HEK293 (cell line): ENCODE measurements at regions not wholly inside any gene's neighbourhood (a gene's known extent, or its start where the extent isn't known, plus 50 kb on each side); places are given as distances from the start of the nearest gene placed in this dataset.

Experiments used
- CTCF ChIA-PET: fragments of 350-600 bp; formaldehyde crosslinking; extraction: SDS; loops from one replicate; lab custom pipeline; 2021; ENCODE audit warnings: antibody characterized with exemption; lab: Yijun Ruan, JAX
- POLR2A ChIA-PET: fragments of 300-600 bp; formaldehyde crosslinking; extraction: SDS; loops from one replicate; lab custom pipeline; 2020; ENCODE audit warnings: antibody characterized with exemption, inconsistent platforms; lab: Yijun Ruan, JAX
- H3K27ac ChIP-seq: fragments of 200-500 bp; sonication (Bioruptor generic); 2 replicates; pipeline ENCODE4 v1.5.1; 2014; ENCODE audit warnings: low read depth, low read length, control low read depth, inconsistent platforms; ENCODE audit errors: extremely low read depth
- H3K36me3 ChIP-seq, 2 experiments: fragments of 200-500 bp in 1 of 2; sonication (Bioruptor generic) in 1 of 2; 1 replicate in 1 of 2; 2 replicates in 1 of 2; pipeline ENCODE4 v1.5.1; 2014 to 2017; ENCODE audit warnings: inconsistent platforms in 2 of 2, low read length in 2 of 2; ENCODE audit not compliant: control insufficient read depth in 2 of 2, insufficient read depth in 1 of 2
- H3K4me1 ChIP-seq: fragments of 200-500 bp; sonication (Bioruptor generic); 2 replicates; pipeline ENCODE4 v1.5.1; 2014; ENCODE audit warnings: mild to moderate bottlenecking, low read length, inconsistent platforms; ENCODE audit not compliant: control insufficient read depth, insufficient read depth
- H3K4me3 ChIP-seq: 2 replicates; pipeline ENCODE4 v1.5.1; 2011; ENCODE audit warnings: low read depth, mild to moderate bottlenecking, control low read depth, low read length, moderate library complexity
- H3K9me3 ChIP-seq: fragments of 200-500 bp; sonication (Bioruptor generic); 2 replicates; pipeline ENCODE4 v1.5.1; 2014; ENCODE audit warnings: low read depth, low read length, inconsistent platforms; ENCODE audit not compliant: control insufficient read depth, insufficient read depth
- BCL11B ChIP-seq: fragments of 450-650 bp; formaldehyde crosslinking; IDR thresholded peaks from 2 replicates; pipeline ENCODE4 v1.5.1; 2016; ENCODE audit warnings: low read depth, missing biosample characterization, missing genetic modification characterization
- FEZF1 ChIP-seq: fragments of 450-650 bp; formaldehyde crosslinking; IDR thresholded peaks from 2 replicates; pipeline ENCODE4 v1.5.1; 2016; ENCODE audit warnings: missing biosample characterization, missing genetic modification characterization
- GLI4 ChIP-seq: fragments of 450-650 bp; formaldehyde crosslinking; IDR thresholded peaks from 2 replicates; pipeline ENCODE4 v1.5.1; 2016; ENCODE audit warnings: missing biosample characterization, missing genetic modification characterization
- HOXD13 ChIP-seq: sonication (generic); formaldehyde crosslinking; IDR thresholded peaks from 2 replicates; pipeline ENCODE4 v1.8.0; 2022; ENCODE audit warnings: missing genetic modification reagents, borderline replicate concordance
- KLF16 ChIP-seq: fragments of 450-650 bp; formaldehyde crosslinking; IDR thresholded peaks from 2 replicates; pipeline ENCODE4 v1.5.1; 2017; ENCODE audit warnings: missing biosample characterization, missing genetic modification characterization
- MEIS1 ChIP-seq: sonication (generic); formaldehyde crosslinking; IDR thresholded peaks from 2 replicates; pipeline ENCODE4 v1.8.1; 2022; ENCODE audit warnings: missing genetic modification reagents, mild to moderate bottlenecking, borderline replicate concordance
- MYNN ChIP-seq: fragments of 450-650 bp; formaldehyde crosslinking; IDR thresholded peaks from 2 replicates; pipeline ENCODE4 v1.5.1; 2016; ENCODE audit warnings: missing biosample characterization, missing genetic modification characterization, borderline replicate concordance
- PRDM2 ChIP-seq: fragments of 450-650 bp; formaldehyde crosslinking; IDR thresholded peaks from 2 replicates; pipeline ENCODE4 v1.5.1; 2016; ENCODE audit warnings: missing biosample characterization, missing genetic modification characterization, borderline replicate concordance
- TCF7L2 ChIP-seq: IDR thresholded peaks from 2 replicates; pipeline ENCODE4 v1.6.1; 2011; ENCODE audit warnings: low read depth, mild to moderate bottlenecking, inconsistent platforms, low read length, moderate library complexity, borderline replicate concordance
- ZBTB1 ChIP-seq: fragments of 450-650 bp; formaldehyde crosslinking; IDR thresholded peaks from 2 replicates; pipeline ENCODE4 v1.5.1; 2016; ENCODE audit warnings: missing biosample characterization, missing genetic modification characterization
- ZFP41 ChIP-seq: fragments of 450-650 bp; formaldehyde crosslinking; IDR thresholded peaks from 2 replicates; pipeline ENCODE4 v1.5.1; 2016; ENCODE audit warnings: missing biosample characterization, missing genetic modification characterization, borderline replicate concordance
- ZNF211 ChIP-seq: fragments of 450-650 bp; formaldehyde crosslinking; IDR thresholded peaks from 2 replicates; pipeline ENCODE4 v1.5.1; 2016; ENCODE audit warnings: low read depth, missing biosample characterization, missing genetic modification characterization
- ZNF223 ChIP-seq: fragments of 450-650 bp; formaldehyde crosslinking; IDR thresholded peaks from 2 replicates; pipeline ENCODE4 v1.5.1; 2016; ENCODE audit warnings: missing biosample characterization, missing genetic modification characterization
- ZNF280C ChIP-seq: fragments of 450-650 bp; formaldehyde crosslinking; IDR thresholded peaks from 2 replicates; pipeline ENCODE4 v1.5.1; 2016; ENCODE audit warnings: missing biosample characterization, missing genetic modification characterization
- ZNF335 ChIP-seq: fragments of 450-650 bp; formaldehyde crosslinking; conservative IDR thresholded peaks from 2 replicates; pipeline ENCODE4 v1.5.1; 2016; ENCODE audit warnings: missing biosample characterization, missing genetic modification characterization
- ZNF398 ChIP-seq: fragments of 450-650 bp; formaldehyde crosslinking; IDR thresholded peaks from 2 replicates; pipeline ENCODE4 v1.5.1; 2017; ENCODE audit warnings: missing biosample characterization, missing genetic modification characterization
- ZNF426 ChIP-seq: fragments of 450-650 bp; formaldehyde crosslinking; IDR thresholded peaks from 2 replicates; pipeline ENCODE4 v1.5.1; 2017; ENCODE audit warnings: missing biosample characterization, missing genetic modification characterization, mild to moderate bottlenecking, inconsistent platforms, moderate library complexity
- ZNF585B ChIP-seq: fragments of 450-650 bp; formaldehyde crosslinking; IDR thresholded peaks from 2 replicates; pipeline ENCODE4 v1.5.1; 2016; ENCODE audit warnings: missing biosample characterization, missing genetic modification characterization
- ZNF776 ChIP-seq: fragments of 450-650 bp; formaldehyde crosslinking; IDR thresholded peaks from 2 replicates; pipeline ENCODE4 v1.5.0; 2017; ENCODE audit warnings: missing biosample characterization, missing genetic modification characterization, borderline replicate concordance
- TF ChIP-seq, protein P1 (sequence below): sonication (generic); formaldehyde crosslinking; IDR thresholded peaks from 2 replicates; pipeline ENCODE4 v1.8.1; 2022; ENCODE audit warnings: mild to moderate bottlenecking, moderate library complexity, missing genetic modification reagents
- TF ChIP-seq, protein P2 (sequence below): fragments of 450-650 bp; formaldehyde crosslinking; IDR thresholded peaks from 2 replicates; pipeline ENCODE4 v1.5.1; 2016; ENCODE audit warnings: missing biosample characterization, missing genetic modification characterization, borderline replicate concordance

GRCh38 chr5:125439243-125439642 is 692.8 kb upstream of the ZNF608 start:
- no peaks in the 10 kb centered on the region for H3K36me3 ChIP-seq
- no peaks in the 10 kb centered on the region for H3K4me1 ChIP-seq
- ChIA-PET CTCF (no interaction called here), POLR2A (no interaction called here)
- H3K9me3 ChIP-seq: no peaks in the 10 kb centered on the region
- no peak overlapping the region for H3K4me3 ChIP-seq
- H3K27ac ChIP-seq: no peak overlapping the region
- no peak for TF ChIP-seq ZNF280C
- TF ChIP-seq TCF7L2: peak; percentile 52; the same call in 1 of the 2 replicates

DNA sequence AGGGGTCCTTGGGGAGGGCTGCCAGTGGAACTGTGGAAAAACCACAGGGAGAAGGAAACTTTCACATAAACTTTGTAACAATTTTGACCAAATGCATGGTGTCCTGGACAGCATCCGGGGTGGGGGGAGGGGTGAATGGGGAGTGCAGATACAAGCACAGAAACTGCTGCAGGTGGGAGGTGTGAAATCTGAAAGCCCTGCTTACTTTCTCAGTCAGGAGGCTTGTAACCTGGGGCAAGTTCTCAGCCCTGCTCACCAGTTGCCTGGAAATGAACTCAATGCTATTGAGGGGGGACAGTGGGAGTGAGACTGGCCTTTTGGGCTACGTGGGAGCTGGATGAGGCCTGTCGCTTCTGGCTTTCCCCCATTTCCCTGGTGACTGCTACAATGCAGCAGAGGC is 694.5 kb upstream of the ZNF608 start:
- no peak overlapping the region for H3K27ac ChIP-seq
- ChIA-PET CTCF (no interaction called here), POLR2A (no interaction called here)
- no peaks in the 10 kb centered on the region for H3K9me3 ChIP-seq
- no peaks in the 10 kb centered on the region for H3K4me1 ChIP-seq
- no peak for TF ChIP-seq ZBTB1 (tag by site-specific recombination)
- TF ChIP-seq ZNF335: no peak
- TF ChIP-seq HOXD13: no peak
- TF ChIP-seq PRDM2 (tag by site-specific recombination): no peak
- no peak for TF ChIP-seq FEZF1 (tag by site-specific recombination)
- no peak for TF ChIP-seq ZNF223 (tag by site-specific recombination)
- no peak for TF ChIP-seq MEIS1
- TF ChIP-seq ZNF585B (tag by site-specific recombination): no peak
- TF ChIP-seq, protein P1, sequence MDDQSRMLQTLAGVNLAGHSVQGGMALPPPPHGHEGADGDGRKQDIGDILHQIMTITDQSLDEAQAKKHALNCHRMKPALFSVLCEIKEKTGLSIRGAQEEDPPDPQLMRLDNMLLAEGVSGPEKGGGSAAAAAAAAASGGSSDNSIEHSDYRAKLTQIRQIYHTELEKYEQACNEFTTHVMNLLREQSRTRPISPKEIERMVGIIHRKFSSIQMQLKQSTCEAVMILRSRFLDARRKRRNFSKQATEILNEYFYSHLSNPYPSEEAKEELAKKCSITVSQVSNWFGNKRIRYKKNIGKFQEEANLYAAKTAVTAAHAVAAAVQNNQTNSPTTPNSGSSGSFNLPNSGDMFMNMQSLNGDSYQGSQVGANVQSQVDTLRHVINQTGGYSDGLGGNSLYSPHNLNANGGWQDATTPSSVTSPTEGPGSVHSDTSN (CRISPR knock-in tag): no peak
- no peak for TF ChIP-seq BCL11B
- TF ChIP-seq ZNF776: no peak
- TF ChIP-seq ZNF211 (tag by site-specific recombination): no peak
- no peak for TF ChIP-seq GLI4 (tag by site-specific recombination)
- TF ChIP-seq ZNF398 (tag by site-specific recombination): no peak
- no peak for TF ChIP-seq KLF16
- TF ChIP-seq ZNF426: no peak
- TF ChIP-seq ZFP41 (tag by site-specific recombination): no peak
- TF ChIP-seq, protein P2, sequence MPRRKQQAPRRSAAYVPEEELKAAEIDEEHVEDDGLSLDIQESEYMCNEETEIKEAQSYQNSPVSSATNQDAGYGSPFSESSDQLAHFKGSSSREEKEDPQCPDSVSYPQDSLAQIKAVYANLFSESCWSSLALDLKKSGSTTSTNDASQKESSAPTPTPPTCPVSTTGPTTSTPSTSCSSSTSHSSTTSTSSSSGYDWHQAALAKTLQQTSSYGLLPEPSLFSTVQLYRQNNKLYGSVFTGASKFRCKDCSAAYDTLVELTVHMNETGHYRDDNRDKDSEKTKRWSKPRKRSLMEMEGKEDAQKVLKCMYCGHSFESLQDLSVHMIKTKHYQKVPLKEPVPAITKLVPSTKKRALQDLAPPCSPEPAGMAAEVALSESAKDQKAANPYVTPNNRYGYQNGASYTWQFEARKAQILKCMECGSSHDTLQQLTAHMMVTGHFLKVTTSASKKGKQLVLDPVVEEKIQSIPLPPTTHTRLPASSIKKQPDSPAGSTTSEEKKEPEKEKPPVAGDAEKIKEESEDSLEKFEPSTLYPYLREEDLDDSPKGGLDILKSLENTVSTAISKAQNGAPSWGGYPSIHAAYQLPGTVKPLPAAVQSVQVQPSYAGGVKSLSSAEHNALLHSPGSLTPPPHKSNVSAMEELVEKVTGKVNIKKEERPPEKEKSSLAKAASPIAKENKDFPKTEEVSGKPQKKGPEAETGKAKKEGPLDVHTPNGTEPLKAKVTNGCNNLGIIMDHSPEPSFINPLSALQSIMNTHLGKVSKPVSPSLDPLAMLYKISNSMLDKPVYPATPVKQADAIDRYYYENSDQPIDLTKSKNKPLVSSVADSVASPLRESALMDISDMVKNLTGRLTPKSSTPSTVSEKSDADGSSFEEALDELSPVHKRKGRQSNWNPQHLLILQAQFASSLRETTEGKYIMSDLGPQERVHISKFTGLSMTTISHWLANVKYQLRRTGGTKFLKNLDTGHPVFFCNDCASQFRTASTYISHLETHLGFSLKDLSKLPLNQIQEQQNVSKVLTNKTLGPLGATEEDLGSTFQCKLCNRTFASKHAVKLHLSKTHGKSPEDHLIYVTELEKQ (tag by site-specific recombination): no peak
- TF ChIP-seq MYNN (tag by site-specific recombination): no peak
- TF ChIP-seq, all 188 proteins: peak for 0
- Histone ChIP-seq H3K36me3 (no peaks in the 10 kb centered on the region), H3K4me3 (no peak overlapping the region)
